CD14-positive monocyte (primary cell): ENCODE measurements at regions not wholly inside any gene's neighbourhood (a gene's known extent, or its start where the extent isn't known, plus 50 kb on each side); places are given as distances from the start of the nearest gene placed in this dataset.

Experiments used
- DNase-seq, 3 donors: peaks; one replicate each; pipeline ENCODE4 v3.0.0-alpha.2; 2011 to 2022
- H2AFZ ChIP-seq: 2 replicates; pipeline ENCODE4 v1.6.0; 2012; ENCODE audit warnings: mild to moderate bottlenecking, low read depth, low read length, inconsistent platforms; ENCODE audit not compliant: insufficient read depth, poor library complexity, severe bottlenecking
- H3K27ac ChIP-seq, 2 donors: 1 replicate in 1 of 2; 2 replicates in 1 of 2; pipeline ENCODE4 v1.5.1; 2012 to 2013; ENCODE audit warnings: low read length in 2 of 2, control low read depth in 1 of 2, inconsistent platforms in 1 of 2, low read depth in 1 of 2, mild to moderate bottlenecking in 1 of 2
- H3K27me3 ChIP-seq, 2 donors: one replicate each; pipeline versions ENCODE4 v1.6.0 to v1.6.1; 2011 to 2013; ENCODE audit warnings: low read length in 2 of 2; ENCODE audit not compliant: control insufficient read depth in 2 of 2, insufficient read depth in 2 of 2
- H3K36me3 ChIP-seq, 2 donors: replicated peaks in 1 of 2; 1 replicate in 1 of 2; 2 replicates in 1 of 2; pipeline versions ENCODE4 v1.5.1 to v1.6.1; 2012 to 2013; ENCODE audit warnings: low read length in 2 of 2, control low read depth in 1 of 2, inconsistent platforms in 1 of 2, mild to moderate bottlenecking in 1 of 2; ENCODE audit not compliant: insufficient read depth in 2 of 2, control insufficient read depth in 1 of 2
- H3K4me1 ChIP-seq, 2 donors: 1 replicate in 1 of 2; 2 replicates in 1 of 2; pipeline versions ENCODE4 v1.5.1 to v1.6.1; 2012 to 2013; ENCODE audit warnings: low read length in 2 of 2, control low read depth in 1 of 2, inconsistent platforms in 1 of 2, mild to moderate bottlenecking in 1 of 2, moderate library complexity in 1 of 2; ENCODE audit not compliant: insufficient read depth in 2 of 2, control insufficient read depth in 1 of 2
- H3K4me2 ChIP-seq: replicated peaks from 2 replicates; pipeline ENCODE3; 2012; ENCODE audit warnings: low read length, moderate library complexity, mild to moderate bottlenecking; ENCODE audit not compliant: poor library complexity, severe bottlenecking; ENCODE audit errors: extremely low read depth
- H3K4me3 ChIP-seq, 3 experiments: fragments of 200-600 bp in 1 of 3; sonication (generic) in 1 of 3; replicated peaks in 1 of 3; 1 replicate in 2 of 3; 2 replicates in 1 of 3; pipeline ENCODE4 v1.5.1; 2011 to 2013; ENCODE audit warnings: low read length in 3 of 3, mild to moderate bottlenecking in 3 of 3, control low read depth in 2 of 3, low read depth in 2 of 3, inconsistent platforms in 1 of 3, moderate library complexity in 1 of 3
- H3K79me2 ChIP-seq: 2 replicates; pipeline ENCODE4 v1.6.0; 2012; ENCODE audit warnings: mild to moderate bottlenecking, control low read depth, inconsistent platforms, low read length, moderate library complexity; ENCODE audit not compliant: insufficient read depth
- H3K9ac ChIP-seq: 2 replicates; pipeline ENCODE4 v1.6.0; 2017; ENCODE audit warnings: low read length, mild to moderate bottlenecking; ENCODE audit not compliant: insufficient read depth, poor library complexity, severe bottlenecking
- H3K9me3 ChIP-seq, 2 donors: replicated peaks in 1 of 2; 1 replicate in 1 of 2; 2 replicates in 1 of 2; pipeline versions ENCODE4 v1.5.1 to v1.6.1; 2012 to 2013; ENCODE audit warnings: low read length in 2 of 2, control low read depth in 1 of 2; ENCODE audit not compliant: control insufficient read depth in 1 of 2, insufficient read depth in 1 of 2
- H4K20me1 ChIP-seq: 2 replicates; pipeline ENCODE4 v1.6.0; 2012; ENCODE audit warnings: mild to moderate bottlenecking, low read length, control low read depth, moderate library complexity; ENCODE audit not compliant: insufficient read depth
- H3K27ac Mint-ChIP-seq, 7 donors: one replicate each; pipeline ENCODE4 v1.8.0; 2020; ENCODE audit warnings: mild to moderate bottlenecking in 7 of 7, mixed read lengths in 7 of 7, moderate library complexity in 6 of 7, inconsistent platforms in 2 of 7
- H3K27me3 Mint-ChIP-seq, 3 donors: one replicate each; pipeline ENCODE4 v1.8.0; 2021 to 2022; ENCODE audit warnings: low read depth in 3 of 3, mild to moderate bottlenecking in 3 of 3, mixed read lengths in 3 of 3, moderate library complexity in 3 of 3, inconsistent platforms in 1 of 3
- H3K36me3 Mint-ChIP-seq, 2 donors: one replicate each; pipeline ENCODE4 v1.8.0; 2020; ENCODE audit warnings: mixed read lengths in 2 of 2, inconsistent platforms in 1 of 2, mild to moderate bottlenecking in 1 of 2
- H3K4me1 Mint-ChIP-seq: one replicate; pipeline ENCODE4 v1.8.0; 2020; ENCODE audit warnings: mild to moderate bottlenecking, mixed read lengths
- H3K4me3 Mint-ChIP-seq, 2 donors: one replicate each; pipeline ENCODE4 v1.8.0; 2020; ENCODE audit warnings: mild to moderate bottlenecking in 2 of 2, mixed read lengths in 2 of 2, moderate library complexity in 1 of 2
- H3K9me3 Mint-ChIP-seq, 7 donors: one replicate each; pipeline ENCODE4 v1.8.0; 2020 to 2022; ENCODE audit warnings: mixed read lengths in 7 of 7, mild to moderate bottlenecking in 6 of 7, moderate library complexity in 6 of 7, inconsistent platforms in 2 of 7
- WGBS: methylation state at CpG from one replicate; pipeline ENCODE4 v1.1.5; 2013; ENCODE audit warnings: missing lambda C conversion rate; ENCODE audit not compliant: insufficient coverage; 5-methylcytosine and 5-hydroxymethylcytosine counted together
- intact Hi-C, 2 donors: fragments of 100-400 bp; cut with micrococcal nuclease; formaldehyde crosslinking; loops; one replicate each; pipeline versions ENCODE4 v1.15.0 to v1.15.1; 2023
- TF ChIP-seq, protein P1 (sequence below): fragments of 200-600 bp; IDR thresholded peaks from one replicate; pipeline ENCODE4 v1.8.0; 2022; ENCODE audit warnings: antibody characterized with exemption, mild to moderate bottlenecking

DNA sequence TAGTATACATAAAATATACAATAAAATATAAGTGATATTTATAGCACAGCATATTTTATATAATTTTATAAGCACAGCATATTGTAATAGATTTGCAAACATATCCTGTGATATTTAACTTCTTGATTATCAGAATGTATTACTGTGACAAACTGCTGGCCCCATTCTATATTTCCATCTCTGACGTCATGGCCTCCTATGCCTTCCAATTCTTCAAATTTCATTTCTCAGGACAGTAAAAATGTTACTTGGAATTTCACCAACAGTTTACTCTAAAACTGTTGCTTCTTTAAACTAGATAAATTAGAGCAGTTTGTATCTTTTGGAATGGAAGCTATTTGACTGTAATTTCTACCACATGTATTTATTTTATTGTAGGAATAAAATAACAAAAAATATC, 102.5 kb upstream of the SLC25A13 start:
- Mint-ChIP-seq H3K4me1 (no peaks in the 10 kb centered on the region), H3K27ac (no peak overlapping the region), H3K4me3 (no peak overlapping the region), H3K27me3 (peaks cover 2 to 4% (median 3%) of the 10 kb centered on the region in 3 donors), H3K36me3 (no peaks in the 10 kb centered on the region), H3K9me3 (peaks cover 0 to 2% (median 0%) of the 10 kb centered on the region in 7 donors)
- WGBS = no CpG with 5 or more reads among the region's 1 CpG
- Histone ChIP-seq H3K79me2 (no peaks in the 10 kb centered on the region), H3K4me3 (no peak overlapping the region), H3K9ac (no peak overlapping the region), H3K27ac (no peak overlapping the region), H3K36me3 (no peaks in the 10 kb centered on the region), H3K9me3 (no peaks in the 10 kb centered on the region), H2AFZ (no peak overlapping the region), H3K4me1 (no peaks in the 10 kb centered on the region), H3K27me3 (no peaks in the 10 kb centered on the region), H4K20me1 (no peaks in the 10 kb centered on the region), H3K4me2 (no peak overlapping the region)
- intact Hi-C loops = no loop called here
- TF ChIP-seq, protein P1, sequence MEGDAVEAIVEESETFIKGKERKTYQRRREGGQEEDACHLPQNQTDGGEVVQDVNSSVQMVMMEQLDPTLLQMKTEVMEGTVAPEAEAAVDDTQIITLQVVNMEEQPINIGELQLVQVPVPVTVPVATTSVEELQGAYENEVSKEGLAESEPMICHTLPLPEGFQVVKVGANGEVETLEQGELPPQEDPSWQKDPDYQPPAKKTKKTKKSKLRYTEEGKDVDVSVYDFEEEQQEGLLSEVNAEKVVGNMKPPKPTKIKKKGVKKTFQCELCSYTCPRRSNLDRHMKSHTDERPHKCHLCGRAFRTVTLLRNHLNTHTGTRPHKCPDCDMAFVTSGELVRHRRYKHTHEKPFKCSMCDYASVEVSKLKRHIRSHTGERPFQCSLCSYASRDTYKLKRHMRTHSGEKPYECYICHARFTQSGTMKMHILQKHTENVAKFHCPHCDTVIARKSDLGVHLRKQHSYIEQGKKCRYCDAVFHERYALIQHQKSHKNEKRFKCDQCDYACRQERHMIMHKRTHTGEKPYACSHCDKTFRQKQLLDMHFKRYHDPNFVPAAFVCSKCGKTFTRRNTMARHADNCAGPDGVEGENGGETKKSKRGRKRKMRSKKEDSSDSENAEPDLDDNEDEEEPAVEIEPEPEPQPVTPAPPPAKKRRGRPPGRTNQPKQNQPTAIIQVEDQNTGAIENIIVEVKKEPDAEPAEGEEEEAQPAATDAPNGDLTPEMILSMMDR = no peak
- DNase-seq = no peak

DNA sequence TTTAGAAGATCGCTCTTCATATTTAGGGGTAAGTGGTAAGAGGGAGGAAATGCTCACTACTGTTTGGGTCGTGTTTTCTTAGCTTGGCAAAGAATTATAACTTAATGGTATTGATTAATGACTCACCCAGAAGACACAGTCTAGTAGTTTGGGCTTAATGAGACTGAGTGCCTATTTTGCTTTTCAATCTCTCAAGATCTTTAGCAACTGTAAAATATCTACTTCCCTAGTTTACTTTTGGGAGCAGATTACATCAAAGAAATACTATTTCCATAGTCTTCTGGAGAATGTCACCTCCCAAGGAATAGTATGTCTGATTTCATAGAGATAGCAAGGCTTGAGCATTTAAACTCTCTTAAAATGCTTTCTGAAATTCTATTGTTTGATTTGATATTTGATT, 100.5 kb upstream of the SLC25A13 start:
- H3K27me3 ChIP-seq = no peaks in the 10 kb centered on the region
- TF ChIP-seq, protein P1 = no peak

More for the DNA sequence above, 100.5 kb upstream of the SLC25A13 start:
- Mint-ChIP-seq H3K4me1 (no peaks in the 10 kb centered on the region), H3K27ac (no peak overlapping the region), H3K9me3 (peaks cover 0 to 2% (median 0%) of the 10 kb centered on the region in 7 donors), H3K36me3 (no peaks in the 10 kb centered on the region), H3K4me3 (no peak overlapping the region), H3K27me3 (peaks cover 2 to 4% (median 3%) of the 10 kb centered on the region in 3 donors)
- H3K9me3 ChIP-seq = no peaks in the 10 kb centered on the region
- H3K4me2 ChIP-seq = no peak overlapping the region
- intact Hi-C loops = no loop called here
- no peak overlapping the region for H3K9ac ChIP-seq
- no peaks in the 10 kb centered on the region for H3K4me1 ChIP-seq
- no peak overlapping the region for H3K27ac ChIP-seq
- H3K36me3 ChIP-seq = no peaks in the 10 kb centered on the region
- no peak overlapping the region for H3K4me3 ChIP-seq
- no peaks in the 10 kb centered on the region for H3K79me2 ChIP-seq
- no peak for DNase-seq
- H4K20me1 ChIP-seq = no peaks in the 10 kb centered on the region
- no CpG with 5 or more reads among the region's 2 CpGs for WGBS
- H2AFZ ChIP-seq = no peak overlapping the region
